CD4-positive, alpha-beta T cell treated with Interleukin-17A for 1 hour (primary cell): ENCODE measurements at regions not wholly inside any gene's neighbourhood (a gene's known extent, or its start where the extent isn't known, plus 50 kb on each side); places are given as distances from the start of the nearest gene placed in this dataset.

Experiments
- DNase-seq: peaks from one replicate; pipeline ENCODE4 v3.0.0-alpha.2; 2020

GRCh38 chr7:340979-341694 is 51.2 kb downstream of the FOXL3 start:
- no peak for DNase-seq

- no peak for DNase-seq
These were observed 52.1 kb downstream of the FOXL3 start for GRCh38 chr7:341841-342638.

GRCh38 chr7:342681-343216 is 52.8 kb downstream of the FOXL3 start:
- no peak for DNase-seq

- no peak for DNase-seq
These were observed 53.4 kb downstream of the FOXL3 start for GRCh38 chr7:343227-343822.

GRCh38 chr7:343864-344607 is 54.1 kb downstream of the FOXL3 start:
- no peak for DNase-seq

GRCh38 chr7:344608-344994 is 54.6 kb downstream of the FOXL3 start:
- no peak for DNase-seq

GRCh38 chr7:346116-346898 is 56.3 kb downstream of the FOXL3 start:
- no peak for DNase-seq

- no peak for DNase-seq
These were observed 57.1 kb downstream of the FOXL3 start for GRCh38 chr7:347001-347590.

GRCh38 chr7:347644-348479 is 57.9 kb downstream of the FOXL3 start:
- DNase-seq, result no peak

GRCh38 chr7:348480-348844 is 58.5 kb downstream of the FOXL3 start:
- DNase-seq, result no peak

- no peak for DNase-seq
These were observed 59.2 kb downstream of the FOXL3 start for GRCh38 chr7:348962-349743.

- DNase-seq, result peak; percentile 76
These were observed 61.3 kb downstream of the FOXL3 start for GRCh38 chr7:351256-351655.

- DNase-seq, result peak; percentile 64
These were observed 61.9 kb downstream of the FOXL3 start for GRCh38 chr7:351681-352480.

- no peak for DNase-seq
These were observed 63.9 kb downstream of the FOXL3 start for GRCh38 chr7:353746-354325.

- DNase-seq, result no peak
These were observed 64.9 kb downstream of the FOXL3 start for GRCh38 chr7:354597-355470.

- no peak for DNase-seq
These were observed 65.6 kb downstream of the FOXL3 start for GRCh38 chr7:355568-355967.

GRCh38 chr7:356087-356486 is 66.1 kb downstream of the FOXL3 start:
- DNase-seq, result no peak
